Fibroblast of skin of right quadriceps (primary cell): ENCODE measurements at regions not wholly inside any gene's neighbourhood (a gene's known extent, or its start where the extent isn't known, plus 50 kb on each side); places are given as distances from the start of the nearest gene placed in this dataset.
"Not testable (repeated sequence)": the region's sequence is repeated elsewhere in the genome, so short reads cannot be mapped to it uniquely, and the experiment has no call there.

Experiments used
- DNase-seq: peaks from one replicate; pipeline ENCODE4 v3.0.0-alpha.2; 2013

GRCh38 chr15:79492065-79492464, 59.9 kb downstream of the MINAR1 start:
- no peak for DNase-seq

DNA sequence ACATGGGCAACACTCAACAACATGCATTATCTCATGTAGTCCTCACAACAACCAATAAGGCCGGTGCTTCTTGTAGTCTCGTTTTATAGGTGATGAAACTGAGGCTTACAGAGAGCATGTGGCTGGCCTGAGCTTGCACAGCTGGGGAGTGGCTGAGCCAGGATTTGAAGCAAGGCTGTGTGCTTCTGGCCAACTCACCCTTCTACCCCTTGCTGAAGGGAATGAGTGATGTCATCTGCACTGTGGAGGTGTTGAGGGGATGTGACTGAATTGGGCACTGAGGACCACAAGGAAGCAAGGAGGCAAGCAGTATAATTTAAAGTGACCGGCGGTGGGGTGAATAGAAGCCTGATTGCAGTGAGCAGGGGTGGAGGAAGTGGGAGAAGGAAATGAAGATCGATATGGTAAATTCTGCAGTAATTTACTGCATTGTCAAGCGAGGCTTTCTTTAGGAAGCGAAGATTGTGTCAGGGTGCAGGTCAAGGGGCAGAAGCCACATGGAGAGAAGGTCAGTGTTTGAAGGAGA, 62.3 kb downstream of the MINAR1 start:
- no peak for DNase-seq

GRCh38 chr15:79494963-79495755, 63.0 kb downstream of the MINAR1 start:
- DNase-seq: no peak

GRCh38 chr15:79495775-79496174, 63.6 kb downstream of the MINAR1 start:
- no peak for DNase-seq

GRCh38 chr15:79496838-79497237, 64.7 kb downstream of the MINAR1 start:
- no peak for DNase-seq

DNA sequence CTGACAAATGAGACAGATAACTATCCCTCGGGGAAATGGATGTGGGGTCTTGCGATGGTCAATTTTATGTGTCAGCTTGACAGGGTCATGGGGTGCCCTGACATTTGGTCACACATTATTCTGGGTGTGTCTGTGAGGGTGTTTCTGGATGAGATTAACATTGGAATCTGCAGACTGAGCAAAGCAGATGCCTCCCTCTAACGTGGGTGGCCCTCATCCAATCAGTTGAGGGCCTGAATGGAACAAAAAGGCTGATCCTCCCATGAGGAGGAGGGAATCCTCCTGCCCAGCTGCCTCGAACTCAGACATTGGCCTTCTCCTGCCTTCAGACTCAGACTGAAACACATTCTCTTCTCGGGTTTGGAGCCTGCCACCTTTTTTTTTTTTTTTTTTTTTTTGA, 69.0 kb downstream of the MINAR1 start:
- no peak for DNase-seq

- peak; percentile 8 for DNase-seq
Measured at GRCh38 chr15:79505956-79506355, 73.8 kb downstream of the MINAR1 start.

DNA sequence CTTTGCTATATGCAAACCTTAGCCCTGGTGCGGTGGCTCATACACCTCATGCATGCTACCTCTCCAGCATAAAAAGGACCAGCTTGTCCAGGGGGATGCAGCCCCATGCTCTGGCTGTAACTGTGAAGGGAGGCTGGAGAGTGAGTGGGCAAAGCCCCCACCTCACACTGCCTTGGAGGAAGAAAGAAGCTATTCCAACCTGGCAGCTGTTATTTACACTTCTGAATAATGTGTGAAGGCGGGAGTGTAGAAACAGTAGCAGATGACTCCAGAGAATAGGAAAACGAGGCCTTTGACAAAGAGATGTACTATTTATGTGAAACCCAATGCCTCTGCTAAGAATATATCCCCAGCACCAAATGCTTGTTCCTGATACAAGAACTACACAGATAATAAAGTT, 80.7 kb downstream of the MINAR1 start:
- not testable (repeated sequence) for DNase-seq

GRCh38 chr15:79513417-79513816, 81.3 kb downstream of the MINAR1 start:
- DNase-seq: no peak

GRCh38 chr15:79513940-79514339, 81.8 kb downstream of the MINAR1 start:
- DNase-seq: no peak

GRCh38 chr15:79515300-79516027, 83.3 kb downstream of the MINAR1 start:
- DNase-seq: no peak

DNA sequence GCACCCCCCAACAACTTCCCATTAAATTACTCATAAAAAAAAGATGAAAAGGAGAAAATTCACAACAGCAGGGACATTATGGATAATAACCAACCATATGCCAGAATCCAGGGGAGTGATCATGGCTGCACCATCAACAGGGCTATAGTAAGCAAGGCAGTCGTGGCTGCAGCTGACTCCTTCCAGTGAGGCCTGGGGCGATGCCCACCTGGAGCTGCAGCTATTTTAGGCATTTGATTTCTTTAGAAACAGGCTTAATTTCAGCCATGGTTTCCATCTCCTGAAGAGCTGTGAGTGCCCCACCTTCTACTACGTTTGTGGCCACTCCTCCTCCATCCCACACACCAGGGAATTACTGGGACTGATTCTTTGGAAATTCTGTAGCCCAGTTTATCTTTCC, 84.0 kb downstream of the MINAR1 start:
- no peak for DNase-seq

DNA sequence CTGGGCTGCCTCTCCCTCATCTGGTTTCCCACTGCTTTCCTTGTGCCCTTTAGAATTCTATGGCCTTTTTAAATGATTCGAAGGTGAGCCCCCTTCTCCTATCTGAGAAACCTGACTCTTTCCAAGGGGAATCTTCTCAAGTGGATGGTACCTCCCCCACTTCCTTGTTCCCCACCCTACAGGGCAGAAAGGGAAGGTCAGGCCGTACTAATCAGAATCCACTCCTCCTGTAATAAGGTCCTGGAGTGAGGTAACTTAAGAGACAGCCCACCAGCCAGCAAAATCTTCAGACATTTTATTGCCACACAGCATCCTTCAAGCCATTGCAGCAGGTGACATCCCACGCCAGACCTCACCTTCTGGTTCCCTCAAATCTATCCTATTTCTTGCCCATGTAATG, 84.5 kb downstream of the MINAR1 start:
- no peak for DNase-seq

- no peak for DNase-seq
Measured at GRCh38 chr15:79519628-79520027, 87.5 kb downstream of the MINAR1 start.

DNA sequence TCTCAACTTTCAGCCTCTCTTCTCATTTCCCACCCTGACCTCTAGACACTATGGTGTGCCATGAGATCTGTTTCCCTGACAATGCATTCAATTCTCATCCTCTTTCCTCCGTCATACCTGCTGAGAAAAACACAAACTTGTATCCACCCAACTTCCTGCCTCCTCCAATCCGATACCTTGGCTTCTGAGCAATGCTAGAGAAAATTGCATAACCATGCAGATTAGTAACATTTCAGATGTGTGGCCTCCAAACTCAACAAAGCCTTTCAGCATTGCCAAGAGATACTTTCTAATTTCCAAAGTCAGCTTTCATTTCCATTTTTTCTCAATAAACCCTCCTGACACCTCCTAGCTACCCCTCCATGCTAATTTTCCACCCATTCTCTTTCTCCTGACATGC, 88.5 kb downstream of the MINAR1 start:
- DNase-seq: no peak

DNA sequence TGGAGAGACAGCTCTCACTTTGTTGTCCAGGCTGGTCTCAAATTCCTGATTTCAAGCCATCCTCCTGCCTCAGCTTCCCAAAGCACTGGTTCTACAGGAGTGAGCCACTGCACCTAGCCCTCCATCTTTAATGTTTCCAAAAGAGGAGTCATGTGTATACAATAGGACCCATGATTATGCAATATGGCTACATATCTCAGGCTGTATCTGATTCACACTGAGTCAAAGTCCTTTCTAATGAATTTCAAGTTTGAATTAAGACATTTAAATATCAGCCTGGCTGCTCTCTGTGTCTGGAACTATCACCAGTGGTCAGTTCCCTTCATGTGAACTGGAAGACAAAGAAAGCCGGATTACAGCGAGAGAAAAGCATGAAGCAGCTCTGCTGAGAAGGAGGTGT, 90.5 kb downstream of the MINAR1 start:
- peak; percentile 23 for DNase-seq

DNA sequence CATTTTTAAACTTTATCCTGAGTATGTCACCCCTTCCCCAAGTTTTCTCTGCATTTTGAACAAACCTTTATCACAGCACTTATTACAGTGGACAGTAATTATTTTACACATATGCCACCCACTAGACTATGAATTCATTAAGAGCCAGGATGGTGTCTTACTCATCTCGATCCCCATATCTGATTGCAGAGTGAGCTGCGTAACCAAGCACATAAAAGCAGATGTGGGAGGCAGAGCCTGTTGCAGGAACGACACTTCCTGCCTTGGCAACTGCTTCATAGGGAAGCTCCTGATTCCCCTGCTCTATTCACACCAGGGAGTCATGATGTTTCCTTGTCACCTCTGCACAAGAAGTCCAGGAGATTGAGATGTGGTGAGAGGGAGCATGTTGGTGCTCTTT, 91.1 kb downstream of the MINAR1 start:
- DNase-seq: peak; percentile 70

GRCh38 chr15:79524531-79524930, 92.4 kb downstream of the MINAR1 start:
- no peak for DNase-seq

GRCh38 chr15:79526376-79526775, 94.2 kb downstream of the MINAR1 start:
- DNase-seq: no peak

DNA sequence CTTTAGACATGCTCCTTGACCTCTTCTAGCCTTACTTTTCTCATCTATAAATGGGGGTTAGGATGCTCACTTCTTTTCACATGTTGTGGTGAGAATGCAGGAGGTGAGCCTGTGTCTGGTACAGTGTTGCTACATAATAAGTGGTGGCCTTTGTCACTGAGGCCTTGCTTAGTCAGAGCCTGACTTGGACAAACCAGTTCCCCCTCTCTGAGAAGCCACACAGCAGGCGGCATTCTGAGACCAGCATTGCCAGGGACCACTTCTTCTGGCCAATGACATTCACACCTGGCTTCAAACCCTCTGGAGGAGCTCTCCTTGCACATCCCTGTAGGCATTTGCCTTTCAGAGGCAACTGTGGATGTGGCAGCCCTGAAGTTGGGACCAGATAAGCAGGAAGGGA, 95.7 kb downstream of the MINAR1 start:
- no peak for DNase-seq

DNA sequence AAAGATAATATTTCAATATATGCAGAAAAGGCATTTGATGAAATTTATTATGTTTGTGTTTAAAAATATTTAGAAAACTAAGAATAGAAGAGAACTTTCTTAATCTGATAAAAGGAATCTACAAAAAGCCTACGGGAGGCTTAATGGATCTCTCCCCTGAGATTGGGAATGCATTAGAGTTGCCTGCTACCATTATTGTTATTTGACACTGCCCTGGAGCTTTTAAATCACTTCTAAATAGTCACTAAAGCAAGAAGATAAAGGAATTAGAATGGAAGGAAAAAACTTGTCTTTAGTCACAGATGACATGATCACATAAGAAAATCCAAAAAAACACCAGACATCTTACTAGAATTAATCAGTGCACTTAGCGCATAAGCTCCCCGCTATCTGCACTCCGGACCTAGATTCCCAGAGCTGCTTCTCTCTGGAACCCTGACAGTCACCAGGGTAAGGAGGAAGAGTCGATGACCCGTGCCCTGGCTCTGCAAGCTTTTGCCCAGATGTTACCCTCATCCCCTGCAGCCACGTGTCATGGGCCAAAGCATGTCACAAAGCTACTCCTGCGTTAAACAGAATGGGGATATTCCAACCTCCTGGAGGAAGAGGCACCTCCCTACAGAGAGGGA, 97.1 kb downstream of the MINAR1 start:
- no peak for DNase-seq

DNA sequence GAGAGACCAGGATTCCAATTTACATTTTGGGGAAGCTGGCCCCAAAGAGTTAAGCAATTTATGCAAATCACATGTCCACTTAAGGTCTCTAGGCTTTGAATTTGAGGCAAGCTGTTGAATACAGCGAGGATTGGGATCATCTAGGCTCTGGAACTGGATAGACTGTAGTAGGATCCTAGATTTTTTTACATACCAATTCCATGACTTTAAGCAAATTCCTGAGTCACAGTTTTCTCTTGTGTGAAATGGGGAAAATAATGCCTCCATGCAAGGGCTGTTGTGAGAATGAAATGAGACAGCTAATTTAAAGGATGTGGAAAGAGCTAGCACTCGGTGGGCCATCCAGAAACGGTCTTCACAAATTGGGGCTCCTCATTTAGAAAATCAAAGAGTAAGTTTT, 103.4 kb downstream of the MINAR1 start:
- peak; percentile 62 for DNase-seq

- DNase-seq: no peak
Measured at GRCh38 chr15:79538527-79538926, 106.4 kb downstream of the MINAR1 start.

DNA sequence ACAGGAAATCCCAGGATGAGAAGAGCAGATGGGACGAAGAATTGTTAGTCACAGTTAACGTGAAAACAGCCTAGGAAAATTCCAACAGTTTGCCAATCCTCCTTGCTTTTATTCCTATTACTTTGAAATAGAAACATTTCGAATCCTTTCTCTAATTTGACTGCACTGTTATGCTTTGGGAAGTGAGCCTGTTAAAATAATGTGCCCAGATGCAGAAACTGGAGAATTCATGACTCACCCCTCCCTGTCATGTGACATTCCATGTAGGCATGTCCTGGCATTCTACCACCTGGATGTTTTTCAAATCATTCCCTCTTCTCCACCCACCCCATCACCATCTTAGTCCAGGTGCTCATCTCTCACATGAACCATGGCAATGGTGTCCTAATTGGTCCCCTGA, 107.3 kb downstream of the MINAR1 start:
- no peak for DNase-seq
